ENCODE measurements at regions not wholly inside any gene's neighbourhood (a gene's known extent, or its start where the extent isn't known, plus 50 kb on each side); places are given as distances from the start of the nearest gene placed in this dataset.

- DNase-seq, result peak; percentile 31
These were observed 480.4 kb upstream of the SGCG start for GRCh38 chr13:22700246-22700887.

- no peak for DNase-seq
These were observed 477.1 kb upstream of the SGCG start for GRCh38 chr13:22703601-22704209.

GRCh38 chr13:22707946-22708345, 472.8 kb upstream of the SGCG start:
- no peak for DNase-seq

- DNase-seq, result no peak
These were observed 463.7 kb upstream of the SGCG start for GRCh38 chr13:22717036-22717435.

GRCh38 chr13:22726726-22727125, 454.1 kb upstream of the SGCG start:
- no peak for DNase-seq

GRCh38 chr13:22735011-22735995, 445.5 kb upstream of the SGCG start:
- no peak for DNase-seq

- no peak for DNase-seq
These were observed 444.6 kb upstream of the SGCG start for GRCh38 chr13:22736084-22736767.

- no peak for DNase-seq
These were observed 444.0 kb upstream of the SGCG start for GRCh38 chr13:22736768-22737092.

GRCh38 chr13:22738357-22738756, 442.4 kb upstream of the SGCG start:
- DNase-seq, result no peak

- DNase-seq, result no peak
These were observed 440.5 kb upstream of the SGCG start for GRCh38 chr13:22740264-22740663.

GRCh38 chr13:22744688-22745452, 435.9 kb upstream of the SGCG start:
- DNase-seq, result no peak

- no peak for DNase-seq
These were observed 431.8 kb upstream of the SGCG start for GRCh38 chr13:22748866-22749577.

GRCh38 chr13:22749626-22750025, 431.2 kb upstream of the SGCG start:
- no peak for DNase-seq

GRCh38 chr13:22757530-22758120, 423.2 kb upstream of the SGCG start:
- DNase-seq, result no peak

GRCh38 chr13:22758245-22758644, 422.5 kb upstream of the SGCG start:
- DNase-seq, result no peak

GRCh38 chr13:22761709-22762108, 419.1 kb upstream of the SGCG start:
- DNase-seq, result no peak

- DNase-seq, result no peak
These were observed 415.2 kb upstream of the SGCG start for GRCh38 chr13:22765547-22765946.

- DNase-seq, result no peak
These were observed 409.9 kb upstream of the SGCG start for GRCh38 chr13:22770891-22771290.

- no peak for DNase-seq
These were observed 407.3 kb upstream of the SGCG start for GRCh38 chr13:22773465-22773864.

GRCh38 chr13:22776394-22777186, 404.2 kb upstream of the SGCG start:
- no peak for DNase-seq

- DNase-seq, result no peak
These were observed 403.6 kb upstream of the SGCG start for GRCh38 chr13:22777207-22777606.

Data from femur (tissue), 1 donor.